ENCODE measurements at regions not wholly inside any gene's neighbourhood (a gene's known extent, or its start where the extent isn't known, plus 50 kb on each side); places are given as distances from the start of the nearest gene placed in this dataset.

DNA sequence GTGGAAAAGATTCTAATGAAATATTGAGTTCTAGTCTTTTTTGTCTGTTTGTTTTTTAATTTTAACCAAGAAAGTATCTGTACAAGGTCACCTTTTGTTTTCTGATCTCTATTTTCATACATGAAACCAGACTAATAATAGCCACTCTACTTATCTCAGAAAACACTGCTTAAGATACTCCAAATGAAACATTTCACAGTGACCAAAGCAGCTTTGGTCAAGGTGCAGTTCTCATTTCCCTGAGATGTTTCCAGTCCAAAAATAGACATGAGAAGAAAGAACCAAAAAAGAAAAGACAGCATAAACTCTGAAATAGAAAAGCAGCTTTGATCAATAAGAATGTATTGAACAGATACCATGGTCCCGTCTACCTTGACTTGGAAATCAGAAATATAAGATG lies 782.8 kb downstream of the RAB28 start:
- no peak overlapping the region for H3K4me3 Mint-ChIP-seq
- no peak for DNase-seq (ENCODE audit: low read depth, low spot score)
- no peak overlapping the region for H3K27ac Mint-ChIP-seq (ENCODE audit: unreplicated experiment)
- no peaks in the 10 kb centered on the region for H3K36me3 Mint-ChIP-seq (ENCODE audit: low read depth)
- peaks cover 8% of the 10 kb centered on the region for H3K27me3 Mint-ChIP-seq (ENCODE audit: low read depth)
- no peaks in the 10 kb centered on the region for H3K4me1 Mint-ChIP-seq
- TF ChIP-seq, protein P1, sequence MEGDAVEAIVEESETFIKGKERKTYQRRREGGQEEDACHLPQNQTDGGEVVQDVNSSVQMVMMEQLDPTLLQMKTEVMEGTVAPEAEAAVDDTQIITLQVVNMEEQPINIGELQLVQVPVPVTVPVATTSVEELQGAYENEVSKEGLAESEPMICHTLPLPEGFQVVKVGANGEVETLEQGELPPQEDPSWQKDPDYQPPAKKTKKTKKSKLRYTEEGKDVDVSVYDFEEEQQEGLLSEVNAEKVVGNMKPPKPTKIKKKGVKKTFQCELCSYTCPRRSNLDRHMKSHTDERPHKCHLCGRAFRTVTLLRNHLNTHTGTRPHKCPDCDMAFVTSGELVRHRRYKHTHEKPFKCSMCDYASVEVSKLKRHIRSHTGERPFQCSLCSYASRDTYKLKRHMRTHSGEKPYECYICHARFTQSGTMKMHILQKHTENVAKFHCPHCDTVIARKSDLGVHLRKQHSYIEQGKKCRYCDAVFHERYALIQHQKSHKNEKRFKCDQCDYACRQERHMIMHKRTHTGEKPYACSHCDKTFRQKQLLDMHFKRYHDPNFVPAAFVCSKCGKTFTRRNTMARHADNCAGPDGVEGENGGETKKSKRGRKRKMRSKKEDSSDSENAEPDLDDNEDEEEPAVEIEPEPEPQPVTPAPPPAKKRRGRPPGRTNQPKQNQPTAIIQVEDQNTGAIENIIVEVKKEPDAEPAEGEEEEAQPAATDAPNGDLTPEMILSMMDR (conservative IDR thresholded peaks at IDR 0.05), result no peak
- no peaks in the 10 kb centered on the region for H3K9me3 Mint-ChIP-seq

DNA sequence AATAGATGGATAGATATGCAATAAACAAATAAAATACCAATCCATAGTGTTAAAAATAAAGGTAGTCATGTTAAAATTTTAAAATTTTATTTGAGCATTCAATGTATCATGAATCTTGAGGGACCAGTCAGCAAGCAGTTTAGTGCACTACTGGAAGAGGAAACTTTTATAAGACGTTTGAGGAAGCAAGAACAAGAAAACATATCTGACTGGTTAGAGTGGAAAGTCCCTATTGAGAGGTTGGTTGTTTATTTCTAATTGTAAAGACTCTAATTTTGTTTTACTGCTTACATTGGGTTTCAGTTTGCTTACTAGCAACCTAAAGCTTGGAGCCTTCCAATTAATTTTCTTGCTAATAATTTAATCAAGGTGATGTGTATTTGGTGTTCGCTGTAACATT lies 786.2 kb downstream of the RAB28 start:
- no peaks in the 10 kb centered on the region for H3K9me3 Mint-ChIP-seq
- TF ChIP-seq, protein P1 (conservative IDR thresholded peaks at IDR 0.05), result no peak
- H3K4me3 Mint-ChIP-seq, result no peak overlapping the region
- no peak for DNase-seq (ENCODE audit: low read depth, low spot score)
- no peaks in the 10 kb centered on the region for H3K4me1 Mint-ChIP-seq
- no peaks in the 10 kb centered on the region for H3K36me3 Mint-ChIP-seq (ENCODE audit: low read depth)
- peaks cover 6% of the 10 kb centered on the region for H3K27me3 Mint-ChIP-seq (ENCODE audit: low read depth)
- no peak overlapping the region for H3K27ac Mint-ChIP-seq (ENCODE audit: unreplicated experiment)

DNA sequence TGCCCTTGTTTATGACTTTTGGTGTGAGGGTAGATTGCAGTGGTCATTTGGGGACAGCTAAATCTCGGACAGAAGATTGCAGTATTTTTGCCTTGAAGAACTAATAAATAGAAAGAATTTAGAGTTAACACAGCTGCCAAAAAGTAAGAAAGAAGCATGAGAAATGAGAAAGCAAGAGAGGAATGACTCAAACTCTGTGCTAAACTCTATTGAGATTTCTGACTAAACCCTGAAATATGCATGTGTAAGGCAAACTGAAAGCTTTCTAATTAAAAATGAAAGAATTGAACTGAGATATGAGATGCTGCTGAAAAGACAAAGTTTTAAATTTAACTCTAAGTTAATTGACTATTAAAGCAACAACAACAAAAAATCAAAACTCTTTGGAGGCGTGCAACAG lies 791.3 kb downstream of the RAB28 start:
- peaks cover 6% of the 10 kb centered on the region for H3K27me3 Mint-ChIP-seq (ENCODE audit: low read depth)

DNA sequence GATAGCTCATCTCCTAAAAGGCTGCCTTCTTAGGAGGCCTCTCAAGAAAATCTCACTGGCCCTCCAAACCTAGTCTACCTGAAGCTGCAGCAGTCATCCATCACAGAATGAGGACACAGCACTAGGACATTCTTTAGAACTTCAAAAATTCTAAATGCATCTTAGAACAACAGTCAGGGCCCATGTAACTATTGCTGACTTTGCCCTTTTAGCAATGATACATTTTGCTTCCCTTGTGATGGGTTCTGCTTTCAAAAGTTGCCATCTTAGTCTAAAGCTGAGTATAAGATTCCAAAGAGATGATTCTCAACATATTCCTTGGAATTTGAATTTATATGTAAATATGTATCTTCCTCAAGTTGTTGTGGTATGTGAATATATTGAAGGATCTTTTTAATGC lies 793.0 kb downstream of the RAB28 start:
- TF ChIP-seq, protein P1 (conservative IDR thresholded peaks at IDR 0.05), result no peak
- Mint-ChIP-seq H3K4me3 (no peak overlapping the region), H3K9me3 (no peaks in the 10 kb centered on the region), H3K27me3 (ENCODE audit: low read depth) (no peaks in the 10 kb centered on the region), H3K4me1 (peaks cover 4% of the 10 kb centered on the region), H3K27ac (ENCODE audit: unreplicated experiment) (no peak overlapping the region), H3K36me3 (ENCODE audit: low read depth) (no peaks in the 10 kb centered on the region)
- no peak for DNase-seq (ENCODE audit: low read depth, low spot score)

More for the DNA sequence above, 791.3 kb downstream of the RAB28 start:
- DNase-seq (ENCODE audit: low read depth, low spot score), result no peak
- Mint-ChIP-seq H3K4me1 (peaks cover 4% of the 10 kb centered on the region), H3K27ac (ENCODE audit: unreplicated experiment) (no peak overlapping the region), H3K9me3 (no peaks in the 10 kb centered on the region), H3K4me3 (no peak overlapping the region), H3K36me3 (ENCODE audit: low read depth) (no peaks in the 10 kb centered on the region)
- TF ChIP-seq, protein P1 (conservative IDR thresholded peaks at IDR 0.05), result no peak

DNA sequence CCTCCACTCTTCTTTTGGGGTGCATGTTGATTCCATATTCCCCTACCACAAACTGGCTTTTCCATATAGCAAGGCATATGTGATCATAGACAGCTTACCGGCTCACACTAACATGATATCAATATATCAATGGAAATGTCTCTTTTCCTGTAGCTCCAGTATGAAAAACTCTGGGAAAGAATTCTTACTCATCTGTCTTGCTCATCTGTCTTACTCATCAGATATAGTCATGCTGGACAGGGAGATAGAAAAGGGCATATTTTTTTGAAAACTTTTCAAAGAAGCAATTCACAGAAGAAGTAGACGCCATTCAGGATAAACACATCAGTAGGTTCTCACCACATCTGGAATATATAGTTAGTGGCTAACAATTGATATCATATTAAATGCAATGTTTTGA lies 794.7 kb downstream of the RAB28 start:
- Mint-ChIP-seq H3K27ac (ENCODE audit: unreplicated experiment) (no peak overlapping the region), H3K27me3 (ENCODE audit: low read depth) (no peaks in the 10 kb centered on the region), H3K4me3 (no peak overlapping the region), H3K9me3 (no peaks in the 10 kb centered on the region), H3K36me3 (ENCODE audit: low read depth) (no peaks in the 10 kb centered on the region), H3K4me1 (peaks cover 4% of the 10 kb centered on the region)
- TF ChIP-seq, protein P1 (conservative IDR thresholded peaks at IDR 0.05), result no peak
- DNase-seq (ENCODE audit: low read depth, low spot score), result no peak

DNA sequence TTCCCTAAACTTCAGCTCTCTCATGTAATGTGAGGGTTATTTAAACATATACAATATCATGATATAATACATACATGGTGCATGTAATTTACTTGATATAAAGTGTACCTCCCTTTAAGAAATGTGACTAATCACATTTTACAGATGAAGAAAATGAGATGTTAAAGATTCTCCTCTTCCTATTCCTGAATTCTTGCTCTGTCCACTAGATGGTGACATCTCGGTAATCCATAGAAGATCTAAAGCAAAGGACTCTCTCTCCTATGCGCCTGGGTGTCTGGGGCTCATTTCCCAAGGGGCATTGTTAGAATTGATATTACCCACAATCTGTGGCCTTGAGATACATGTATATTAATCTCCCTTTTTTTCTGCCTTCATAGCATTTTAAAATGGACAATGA lies 804.9 kb downstream of the RAB28 start:
- Mint-ChIP-seq H3K27ac (ENCODE audit: unreplicated experiment) (no peak overlapping the region), H3K27me3 (ENCODE audit: low read depth) (peaks cover 4% of the 10 kb centered on the region), H3K9me3 (peaks cover 11% of the 10 kb centered on the region), H3K4me1 (no peaks in the 10 kb centered on the region), H3K4me3 (no peak overlapping the region), H3K36me3 (ENCODE audit: low read depth) (no peaks in the 10 kb centered on the region)
- TF ChIP-seq, protein P1 (conservative IDR thresholded peaks at IDR 0.05), result peak; percentile 52
- no peak for DNase-seq (ENCODE audit: low read depth, low spot score)

All from neural crest cell (in vitro differentiated cells).